ENCODE measurements at regions not wholly inside any gene's neighbourhood (a gene's known extent, or its start where the extent isn't known, plus 50 kb on each side); places are given as distances from the start of the nearest gene placed in this dataset.

- no peak for DNase-seq
- no peak for ATAC-seq
These were observed 848.0 kb downstream of the RNF144A start for GRCh38 chr2:7765236-7765635.

- peak; percentile 29 for DNase-seq
These were observed 849.0 kb downstream of the RNF144A start for GRCh38 chr2:7766088-7766722.

GRCh38 chr2:7766978-7767565 is 849.9 kb downstream of the RNF144A start:
- no peak for ATAC-seq
- no peak for DNase-seq

More at GRCh38 chr2:7766088-7766722, 849.0 kb downstream of the RNF144A start:
- ATAC-seq, result peak; percentile 78

- ATAC-seq, result no peak
- DNase-seq, result no peak
These were observed 850.7 kb downstream of the RNF144A start for GRCh38 chr2:7767902-7768301.

- DNase-seq, result no peak
- no peak for ATAC-seq
These were observed 854.6 kb downstream of the RNF144A start for GRCh38 chr2:7771781-7772180.

- DNase-seq (peak; percentile 51), ATAC-seq (peak; percentile 86)
These were observed 856.4 kb downstream of the RNF144A start for GRCh38 chr2:7773362-7774360.

GRCh38 chr2:7774481-7774880 is 857.3 kb downstream of the RNF144A start:
- ATAC-seq (peak; percentile 62), DNase-seq (no peak)

- ATAC-seq (no peak), DNase-seq (no peak)
These were observed 860.5 kb downstream of the RNF144A start for GRCh38 chr2:7777668-7778067.

GRCh38 chr2:7780321-7780720 is 863.1 kb downstream of the RNF144A start:
- DNase-seq, result no peak
- ATAC-seq, result no peak

GRCh38 chr2:7785700-7786099 is 868.5 kb downstream of the RNF144A start:
- DNase-seq (no peak), ATAC-seq (no peak)

GRCh38 chr2:7788736-7789135 is 871.5 kb downstream of the RNF144A start:
- no peak for ATAC-seq
- DNase-seq, result no peak

- ATAC-seq (no peak), DNase-seq (no peak)
These were observed 874.9 kb downstream of the RNF144A start for GRCh38 chr2:7792031-7792651.

GRCh38 chr2:7795778-7796563 is 878.8 kb downstream of the RNF144A start:
- DNase-seq (no peak), ATAC-seq (no peak)

- no peak for DNase-seq
- ATAC-seq, result no peak
These were observed 881.8 kb upstream of the ID2 start for GRCh38 chr2:7800031-7800430.

- ATAC-seq (no peak), DNase-seq (no peak)
These were observed 880.6 kb upstream of the ID2 start for GRCh38 chr2:7801212-7801611.

- no peak for DNase-seq
- no peak for ATAC-seq
These were observed 878.3 kb upstream of the ID2 start for GRCh38 chr2:7803515-7803914.

GRCh38 chr2:7809640-7810039 is 872.2 kb upstream of the ID2 start:
- DNase-seq (no peak), ATAC-seq (no peak)

- ATAC-seq (no peak), DNase-seq (no peak)
These were observed 870.8 kb upstream of the ID2 start for GRCh38 chr2:7811073-7811472.

GRCh38 chr2:7812231-7812995 is 869.4 kb upstream of the ID2 start:
- DNase-seq, result no peak
- ATAC-seq, result no peak

- DNase-seq, result no peak
- ATAC-seq, result no peak
These were observed 868.1 kb upstream of the ID2 start for GRCh38 chr2:7813541-7814292.
